GM04503 (cell line): ENCODE measurements at regions not wholly inside any gene's neighbourhood (a gene's known extent, or its start where the extent isn't known, plus 50 kb on each side); places are given as distances from the start of the nearest gene placed in this dataset.

Source experiments
- DNase-seq: peaks from one replicate; pipeline ENCODE4 v3.0.0-alpha.2; 2012; ENCODE audit warnings: low read depth

- no peak for DNase-seq
These were observed 414.4 kb upstream of the SALL3 start for GRCh38 chr18:78565240-78565639.

GRCh38 chr18:78566065-78566464 is 413.6 kb upstream of the SALL3 start:
- no peak for DNase-seq

- DNase-seq = no peak
These were observed 412.9 kb upstream of the SALL3 start for GRCh38 chr18:78566720-78567119.

- no peak for DNase-seq
These were observed 408.4 kb upstream of the SALL3 start for GRCh38 chr18:78571063-78571785.

- no peak for DNase-seq
These were observed 407.7 kb upstream of the SALL3 start for GRCh38 chr18:78571831-78572347.

- no peak for DNase-seq
These were observed 405.8 kb upstream of the SALL3 start for GRCh38 chr18:78573773-78574172.

GRCh38 chr18:78576967-78577366 is 402.7 kb upstream of the SALL3 start:
- no peak for DNase-seq

- DNase-seq = no peak
These were observed 400.2 kb upstream of the SALL3 start for GRCh38 chr18:78579449-78579848.

- no peak for DNase-seq
These were observed 399.6 kb upstream of the SALL3 start for GRCh38 chr18:78579854-78580577.

- no peak for DNase-seq
These were observed 398.7 kb upstream of the SALL3 start for GRCh38 chr18:78580835-78581339.

- no peak for DNase-seq
These were observed 397.4 kb upstream of the SALL3 start for GRCh38 chr18:78582181-78582709.

GRCh38 chr18:78582898-78583738 is 396.5 kb upstream of the SALL3 start:
- no peak for DNase-seq

- no peak for DNase-seq
These were observed 395.7 kb upstream of the SALL3 start for GRCh38 chr18:78583739-78584458.

- DNase-seq = no peak
These were observed 395.1 kb upstream of the SALL3 start for GRCh38 chr18:78584459-78585022.

- DNase-seq = no peak
These were observed 393.0 kb upstream of the SALL3 start for GRCh38 chr18:78586586-78586985.

GRCh38 chr18:78587096-78587495 is 392.5 kb upstream of the SALL3 start:
- DNase-seq = no peak

- no peak for DNase-seq
These were observed 391.7 kb upstream of the SALL3 start for GRCh38 chr18:78587626-78588600.

- no peak for DNase-seq
These were observed 389.6 kb upstream of the SALL3 start for GRCh38 chr18:78589916-78590437.

GRCh38 chr18:78595453-78595852 is 384.2 kb upstream of the SALL3 start:
- no peak for DNase-seq
